Activated naive CD8-positive, alpha-beta T cell (primary cell): ENCODE measurements at regions not wholly inside any gene's neighbourhood (a gene's known extent, or its start where the extent isn't known, plus 50 kb on each side); places are given as distances from the start of the nearest gene placed in this dataset.

Experiments
- H3K27ac Mint-ChIP-seq: one replicate; pipeline ENCODE4 v1.8.0; 2021; ENCODE audit warnings: mixed read lengths
- H3K27me3 Mint-ChIP-seq: one replicate; pipeline ENCODE4 v1.8.0; 2021; ENCODE audit warnings: mixed read lengths
- H3K36me3 Mint-ChIP-seq: one replicate; pipeline ENCODE4 v1.8.0; 2021; ENCODE audit warnings: mixed read lengths
- H3K4me1 Mint-ChIP-seq: one replicate; pipeline ENCODE4 v1.8.0; 2021; ENCODE audit warnings: low read depth, mixed read lengths
- H3K4me3 Mint-ChIP-seq: one replicate; pipeline ENCODE4 v1.8.0; 2021; ENCODE audit warnings: mild to moderate bottlenecking, mixed read lengths
- H3K9me3 Mint-ChIP-seq: one replicate; pipeline ENCODE4 v1.8.0; 2021; ENCODE audit warnings: low read depth, mixed read lengths

DNA sequence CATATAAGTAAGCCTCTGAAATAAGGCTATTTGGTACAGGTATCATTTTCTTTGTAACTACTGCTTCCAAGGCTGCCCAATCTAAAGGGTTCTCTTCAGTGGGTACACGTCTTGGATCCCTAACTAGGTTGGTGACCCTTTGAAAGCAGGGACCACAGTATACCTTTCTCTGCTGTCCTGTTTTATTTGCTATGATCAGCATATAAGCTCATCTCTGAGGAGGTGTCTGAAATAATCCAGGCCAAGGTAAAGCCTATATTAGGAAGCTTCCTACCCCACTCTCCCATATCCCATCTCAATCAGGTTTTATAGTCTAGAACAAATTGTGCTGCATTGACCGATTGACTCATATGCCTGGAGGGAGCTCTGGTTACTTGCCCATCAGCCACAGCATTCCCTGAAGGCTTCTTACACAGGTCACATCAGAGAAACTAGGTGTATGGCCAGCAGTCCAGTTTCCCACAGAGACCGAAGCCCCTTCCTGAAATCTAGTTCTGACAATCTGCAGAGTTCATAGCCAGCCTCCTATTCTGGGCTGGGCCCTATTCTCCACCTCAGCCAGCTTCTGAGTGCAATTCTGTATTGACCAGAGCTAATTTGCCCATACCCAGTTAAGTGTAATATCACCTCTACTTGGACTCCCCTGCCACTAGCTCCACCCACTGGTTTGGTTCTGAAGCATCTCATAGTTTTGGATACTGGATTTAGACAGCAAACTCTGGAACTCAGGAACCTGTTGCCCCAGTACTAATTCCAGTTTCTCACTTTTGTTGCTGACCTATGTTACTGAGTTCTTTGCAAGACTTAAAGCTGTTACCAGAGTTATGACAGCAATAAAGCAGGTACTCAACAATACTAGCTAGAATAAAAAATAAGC is 62.1 kb upstream of the ARHGAP20 start:
- no peak overlapping the region for H3K4me3 Mint-ChIP-seq
- no peaks in the 10 kb centered on the region for H3K27me3 Mint-ChIP-seq
- peaks cover 7% of the 10 kb centered on the region for H3K9me3 Mint-ChIP-seq
- no peaks in the 10 kb centered on the region for H3K4me1 Mint-ChIP-seq
- H3K27ac Mint-ChIP-seq = no peak overlapping the region
- no peaks in the 10 kb centered on the region for H3K36me3 Mint-ChIP-seq

DNA sequence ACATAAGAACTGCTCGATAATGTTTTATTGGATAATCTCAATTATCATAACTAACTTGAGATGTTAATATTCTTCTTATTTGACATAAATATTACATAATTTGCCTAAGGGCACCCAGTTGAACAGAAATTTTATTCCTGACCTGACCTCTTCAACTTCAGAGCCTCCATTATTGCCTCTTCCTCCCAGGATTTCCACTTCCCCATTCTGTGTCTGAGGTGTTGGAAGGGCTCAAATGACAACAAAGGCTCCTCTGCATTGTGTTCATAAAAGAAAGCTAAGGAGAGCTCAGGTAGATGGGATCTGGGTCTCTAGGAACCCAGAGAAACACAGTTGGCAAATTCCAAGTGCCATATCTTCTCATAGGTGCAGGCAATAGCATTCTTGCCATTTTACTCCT is 61.2 kb upstream of the ARHGAP20 start:
- H3K27me3 Mint-ChIP-seq = no peaks in the 10 kb centered on the region
- H3K9me3 Mint-ChIP-seq = peaks cover 2% of the 10 kb centered on the region
- no peaks in the 10 kb centered on the region for H3K4me1 Mint-ChIP-seq
- no peak overlapping the region for H3K27ac Mint-ChIP-seq
- no peak overlapping the region for H3K4me3 Mint-ChIP-seq
- H3K36me3 Mint-ChIP-seq = no peaks in the 10 kb centered on the region

DNA sequence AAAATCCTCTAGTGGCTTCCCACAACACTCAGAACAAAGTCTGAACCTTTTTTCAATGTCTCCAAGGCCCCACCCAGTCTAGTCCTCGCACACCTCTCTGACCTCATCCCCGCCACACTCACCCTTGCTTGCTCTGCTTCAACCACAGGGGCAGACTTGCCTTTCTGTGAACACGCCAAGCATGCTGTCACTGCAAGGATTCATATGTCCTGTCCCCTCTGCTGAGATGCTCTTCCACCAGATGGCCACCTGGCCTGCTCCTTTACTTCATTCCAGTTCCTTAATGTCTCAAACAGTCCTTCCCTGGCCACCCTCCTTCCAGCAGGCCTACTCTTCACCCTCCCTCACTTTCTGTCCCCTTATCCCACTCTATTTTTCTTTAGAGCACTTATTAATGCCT is 60.6 kb upstream of the ARHGAP20 start:
- Mint-ChIP-seq H3K36me3 (no peaks in the 10 kb centered on the region), H3K4me1 (no peaks in the 10 kb centered on the region), H3K9me3 (no peaks in the 10 kb centered on the region), H3K27ac (no peak overlapping the region), H3K27me3 (no peaks in the 10 kb centered on the region), H3K4me3 (no peak overlapping the region)

DNA sequence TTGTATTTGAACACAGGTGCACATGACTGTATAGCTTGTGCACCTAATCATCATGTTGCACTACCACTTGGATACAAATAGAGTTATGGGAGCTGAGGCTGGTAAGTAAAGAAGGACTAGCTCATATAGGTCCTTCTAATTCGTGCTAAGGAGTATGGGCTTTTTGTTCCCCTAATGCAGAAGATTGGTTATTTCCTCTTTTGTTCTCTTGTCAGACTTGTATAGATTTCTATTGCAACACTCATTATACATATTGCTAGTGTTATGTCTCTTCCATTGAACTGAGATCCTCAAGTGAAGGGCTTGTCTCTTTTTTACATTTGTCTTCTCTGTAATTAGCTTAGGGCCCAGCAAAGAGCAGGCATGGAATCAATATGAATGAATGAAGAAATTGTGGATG is 54.1 kb upstream of the ARHGAP20 start:
- no peaks in the 10 kb centered on the region for H3K9me3 Mint-ChIP-seq
- no peaks in the 10 kb centered on the region for H3K4me1 Mint-ChIP-seq
- peaks cover 14% of the 10 kb centered on the region for H3K27me3 Mint-ChIP-seq
- no peaks in the 10 kb centered on the region for H3K36me3 Mint-ChIP-seq
- H3K27ac Mint-ChIP-seq = no peak overlapping the region
- no peak overlapping the region for H3K4me3 Mint-ChIP-seq

DNA sequence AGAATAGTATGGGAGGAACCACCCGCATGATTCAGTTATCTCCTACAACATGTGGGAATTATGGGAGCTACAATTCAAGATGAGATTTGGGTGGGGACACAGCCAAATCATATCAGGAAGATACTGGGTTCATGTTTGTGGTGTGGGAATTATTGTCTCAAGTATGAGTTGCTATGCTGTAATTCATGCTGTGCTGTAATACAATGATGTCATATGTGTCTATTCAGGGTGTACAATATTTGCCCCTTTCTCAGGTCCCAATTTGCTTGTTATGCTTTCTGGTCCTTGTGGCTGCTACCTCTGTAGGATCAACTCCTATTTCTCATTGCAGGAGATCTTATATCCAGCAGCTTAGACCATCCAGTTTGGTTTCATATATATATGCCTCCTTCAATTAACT is 52.2 kb upstream of the ARHGAP20 start:
- Mint-ChIP-seq H3K9me3 (no peaks in the 10 kb centered on the region), H3K4me3 (no peak overlapping the region), H3K27me3 (peaks cover 14% of the 10 kb centered on the region), H3K27ac (no peak overlapping the region), H3K36me3 (no peaks in the 10 kb centered on the region), H3K4me1 (no peaks in the 10 kb centered on the region)

DNA sequence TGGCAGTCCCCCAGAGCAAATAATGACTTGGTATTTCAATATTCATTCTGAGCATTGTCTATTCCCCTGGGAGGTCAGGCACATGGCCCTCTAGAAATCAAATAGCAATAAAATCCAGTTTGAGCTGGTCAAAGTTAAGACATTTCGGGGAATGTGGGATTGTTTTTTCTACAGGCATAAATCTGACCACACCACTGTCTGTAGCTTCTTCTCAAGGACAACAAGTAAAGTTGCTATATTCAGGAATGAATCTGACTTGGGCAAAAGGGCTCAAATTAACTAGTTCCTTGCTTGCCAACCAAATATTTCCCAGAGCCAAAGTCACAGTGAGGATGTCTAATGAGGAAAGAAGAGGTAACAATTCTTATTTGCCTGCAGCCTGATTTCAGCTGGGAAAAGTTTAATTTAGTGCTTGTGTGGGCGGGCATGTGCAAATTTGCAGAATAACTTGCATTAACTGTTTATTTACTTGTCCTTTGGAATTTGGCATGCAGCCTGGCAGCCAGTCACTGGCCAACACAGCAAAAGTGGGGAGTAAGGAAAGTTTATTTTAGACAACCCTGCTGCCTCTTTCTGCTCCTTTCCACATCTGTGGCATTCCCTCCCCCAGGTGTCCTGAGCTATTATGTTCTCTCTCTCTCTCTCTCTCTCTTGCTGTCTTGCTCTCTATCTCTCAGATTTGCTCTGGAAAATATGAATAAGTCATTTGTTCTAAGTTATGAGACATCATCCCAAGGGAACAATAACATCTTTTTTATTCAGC is 51.2 kb upstream of the ARHGAP20 start:
- Mint-ChIP-seq H3K4me1 (no peaks in the 10 kb centered on the region), H3K4me3 (no peak overlapping the region), H3K9me3 (no peaks in the 10 kb centered on the region), H3K27me3 (peaks cover 15% of the 10 kb centered on the region), H3K36me3 (no peaks in the 10 kb centered on the region), H3K27ac (no peak overlapping the region)

DNA sequence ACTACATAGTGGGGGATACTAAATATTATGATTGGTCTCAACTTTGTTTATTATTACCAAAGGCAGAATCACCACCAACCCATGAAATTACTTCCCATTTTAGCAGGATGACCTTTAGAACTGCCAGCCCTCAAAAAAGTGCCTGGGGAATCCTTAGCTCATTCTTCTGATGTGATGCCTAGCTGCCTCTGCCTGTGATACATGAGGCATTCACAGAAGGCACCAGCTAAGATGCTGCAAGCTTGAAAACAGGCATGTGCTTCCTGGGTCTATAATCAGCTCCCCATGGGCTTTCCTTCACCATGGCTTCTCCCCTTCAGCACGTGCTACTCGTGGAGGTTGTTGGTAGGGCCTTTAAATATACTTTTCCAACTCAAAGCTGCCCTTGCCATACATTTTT is 50.4 kb upstream of the ARHGAP20 start:
- H3K27ac Mint-ChIP-seq = no peak overlapping the region
- no peaks in the 10 kb centered on the region for H3K36me3 Mint-ChIP-seq
- no peaks in the 10 kb centered on the region for H3K9me3 Mint-ChIP-seq
- H3K4me3 Mint-ChIP-seq = no peak overlapping the region
- peaks cover 17% of the 10 kb centered on the region for H3K27me3 Mint-ChIP-seq
- no peaks in the 10 kb centered on the region for H3K4me1 Mint-ChIP-seq
